Brain pericyte (primary cell): ENCODE measurements at regions not wholly inside any gene's neighbourhood (a gene's known extent, or its start where the extent isn't known, plus 50 kb on each side); places are given as distances from the start of the nearest gene placed in this dataset.
"Not testable (repeated sequence)": the region's sequence is repeated elsewhere in the genome, so short reads cannot be mapped to it uniquely, and the experiment has no call there.

Source experiments
- DNase-seq: peaks from one replicate; pipeline ENCODE4 v3.0.0-alpha.2; 2012; ENCODE audit warnings: low read depth, low spot score

- no peak for DNase-seq
Observed at GRCh38 chr20:4358552-4358951, 109.5 kb upstream of the ADRA1D start.

- no peak for DNase-seq
Observed at GRCh38 chr20:4352348-4352747, 103.3 kb upstream of the ADRA1D start.

DNA sequence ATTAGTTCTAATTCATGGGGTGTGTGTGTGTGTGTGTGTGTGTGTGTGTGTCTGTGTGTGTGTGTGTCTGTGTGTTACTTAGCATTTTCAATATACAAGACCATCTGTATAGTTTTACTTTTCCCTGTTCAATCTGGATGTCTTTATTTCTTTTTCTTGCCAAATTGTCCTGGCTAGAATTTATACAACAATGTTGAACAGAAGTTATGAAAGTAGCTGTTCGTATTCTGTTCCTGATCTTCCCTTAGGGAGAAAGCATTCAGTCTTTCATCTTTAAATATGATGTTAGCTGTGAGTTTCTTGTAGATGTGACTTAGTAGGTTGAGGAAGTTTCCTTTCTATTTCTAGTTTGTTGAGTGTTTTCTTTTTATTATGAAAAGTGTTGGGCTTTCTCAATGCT lies 101.0 kb upstream of the ADRA1D start:
- no peak for DNase-seq

- DNase-seq, result no peak
Observed at GRCh38 chr20:4344670-4345069, 95.6 kb upstream of the ADRA1D start.

DNA sequence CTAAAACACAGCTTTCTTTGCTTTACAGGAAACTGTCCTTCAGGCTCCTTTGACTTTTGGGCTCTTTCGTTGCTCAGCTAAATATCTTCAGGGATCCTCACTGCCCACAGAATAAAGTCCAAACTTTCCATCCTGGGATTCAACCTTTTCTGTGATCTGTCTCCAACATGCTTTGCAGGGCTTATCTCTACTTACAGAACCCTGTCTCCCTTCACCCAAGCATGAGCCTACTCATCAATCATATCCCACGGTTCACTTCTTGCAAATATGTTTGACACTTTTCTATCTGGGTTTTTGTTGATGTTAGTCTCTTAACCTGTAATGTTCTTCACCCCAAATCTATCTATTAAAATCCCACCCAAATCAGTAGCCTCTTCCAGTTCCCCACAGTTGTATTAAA lies 93.5 kb upstream of the ADRA1D start:
- no peak for DNase-seq

GRCh38 chr20:4341804-4342485 lies 92.9 kb upstream of the ADRA1D start:
- no peak for DNase-seq

- DNase-seq, result no peak
Observed at GRCh38 chr20:4335722-4336121, 86.6 kb upstream of the ADRA1D start.

DNA sequence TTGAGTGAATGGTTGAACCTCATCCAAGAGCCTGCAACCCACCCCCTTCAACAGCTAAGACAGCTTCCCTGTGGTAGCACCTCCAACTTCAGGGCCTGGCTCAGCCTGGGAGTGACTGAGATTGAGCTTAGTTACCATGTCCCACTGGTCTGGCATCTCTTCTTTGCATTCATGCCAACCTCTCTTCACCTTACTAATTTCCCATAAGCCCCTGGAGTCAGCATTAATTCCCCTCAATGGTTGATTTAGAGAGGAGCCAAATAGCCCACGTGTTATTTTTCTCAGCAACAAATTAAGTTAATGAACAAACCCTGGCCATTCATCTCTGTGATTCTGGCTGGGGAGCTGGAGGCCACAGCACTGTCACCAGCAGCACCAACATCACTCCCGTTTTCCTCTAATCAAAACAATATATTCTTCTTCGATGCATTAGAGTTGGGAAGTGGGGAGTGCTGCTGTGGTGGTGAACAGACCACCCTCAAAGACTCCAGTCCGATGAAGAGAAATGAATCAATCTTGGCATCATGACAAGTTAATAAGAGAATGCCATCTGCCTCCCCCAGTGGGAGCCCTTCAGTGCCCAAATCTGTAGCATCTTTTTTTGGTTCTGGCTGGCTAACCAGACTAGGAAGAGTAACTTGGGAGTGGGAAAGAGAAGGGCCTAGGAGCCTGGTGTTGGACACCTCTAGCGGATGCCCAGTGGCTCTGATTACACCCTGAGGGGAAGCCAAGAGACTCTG lies 83.2 kb upstream of the ADRA1D start:
- no peak for DNase-seq

DNA sequence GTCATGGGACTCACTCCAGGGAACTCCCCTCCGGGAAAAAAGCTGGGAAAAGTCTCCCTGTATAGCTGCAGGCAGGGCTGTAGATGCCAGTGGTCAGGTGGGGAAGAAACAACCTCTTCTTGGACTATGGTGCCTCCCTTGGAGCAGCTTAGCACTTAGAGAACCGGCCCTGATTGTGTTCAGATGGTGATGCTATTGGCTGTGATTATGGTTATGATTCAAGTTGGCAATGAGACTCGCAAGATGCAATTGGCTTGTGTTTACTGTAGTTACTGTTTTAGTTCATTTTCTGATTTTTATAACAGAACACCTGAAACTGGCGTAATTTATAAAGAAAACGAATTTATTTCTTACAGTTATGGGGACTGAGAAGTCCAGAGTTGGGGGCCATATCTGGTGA lies 80.9 kb upstream of the ADRA1D start:
- DNase-seq, result no peak

- no peak for DNase-seq
Observed at GRCh38 chr20:4329232-4329631, 80.1 kb upstream of the ADRA1D start.

DNA sequence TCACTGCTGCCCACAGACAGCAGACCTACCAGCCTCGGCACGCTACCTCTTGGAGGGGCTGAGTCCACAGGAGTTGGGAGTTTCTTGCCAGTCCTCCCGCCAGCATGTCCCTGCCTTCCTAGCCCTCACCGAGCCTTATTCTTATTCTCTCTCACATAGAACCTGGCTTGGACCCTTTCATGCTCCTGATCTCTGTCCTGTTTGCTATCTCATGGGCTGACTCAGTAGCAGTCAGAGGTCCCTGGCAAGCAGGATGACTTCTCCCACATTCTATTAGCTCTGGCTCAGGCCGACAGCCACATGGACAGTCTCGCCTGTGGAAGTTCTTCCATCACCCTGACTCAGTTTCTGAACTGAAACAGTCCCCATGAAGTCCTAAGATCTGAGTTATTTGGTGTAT lies 79.5 kb upstream of the ADRA1D start:
- no peak for DNase-seq

DNA sequence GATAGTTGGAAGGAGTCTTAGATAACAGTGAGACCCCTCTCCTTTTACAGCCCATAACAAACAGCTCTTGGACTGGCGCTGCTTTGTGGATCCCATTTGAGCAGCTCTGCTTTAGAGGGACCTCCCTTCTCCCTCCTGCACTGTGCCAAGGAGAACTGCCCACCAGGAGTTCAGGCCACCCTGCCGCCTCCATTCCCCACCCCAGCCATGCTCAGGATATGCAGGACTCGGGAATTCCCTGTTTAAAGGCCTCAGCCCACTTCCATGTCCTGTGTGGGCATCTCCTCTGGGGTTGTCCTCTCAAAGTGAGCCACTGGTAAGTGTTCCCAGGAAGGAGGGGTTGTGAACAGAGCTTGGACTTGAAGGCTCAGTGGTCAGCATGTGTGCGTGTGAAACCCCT lies 78.9 kb upstream of the ADRA1D start:
- DNase-seq, result no peak

GRCh38 chr20:4326195-4327065 lies 77.3 kb upstream of the ADRA1D start:
- no peak for DNase-seq

DNA sequence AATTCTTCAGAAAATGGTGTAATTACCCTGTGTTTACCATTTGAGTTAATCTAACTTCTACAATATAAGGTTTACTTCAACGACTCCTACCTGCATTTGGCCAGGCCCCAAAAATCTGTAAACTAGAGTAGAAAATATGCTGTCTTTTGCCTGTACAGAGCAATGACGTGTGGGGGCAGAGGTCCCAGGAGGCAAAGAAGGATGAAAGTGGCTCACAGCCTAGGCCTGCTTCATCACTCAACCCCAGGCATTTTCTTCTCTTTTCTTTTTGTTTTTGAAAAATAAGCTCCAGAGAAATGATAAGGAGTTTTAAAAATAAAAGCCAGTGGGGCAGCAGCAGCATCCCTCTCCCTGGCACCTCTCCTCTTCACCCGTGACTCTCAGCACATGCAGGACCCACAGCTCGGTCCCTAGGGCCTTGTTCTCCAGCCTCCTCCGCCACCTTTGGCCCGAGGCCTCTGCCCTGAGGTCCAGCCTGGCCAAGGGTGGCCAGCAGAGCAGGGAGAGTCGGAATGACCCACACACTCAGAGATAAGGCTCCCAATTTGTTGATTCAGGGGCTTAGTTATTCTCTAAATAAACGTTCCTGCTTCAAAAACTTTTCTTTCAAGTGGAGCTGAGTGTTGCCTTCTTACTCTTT lies 76.6 kb upstream of the ADRA1D start:
- DNase-seq, result no peak

GRCh38 chr20:4324611-4325243 lies 75.6 kb upstream of the ADRA1D start:
- no peak for DNase-seq

DNA sequence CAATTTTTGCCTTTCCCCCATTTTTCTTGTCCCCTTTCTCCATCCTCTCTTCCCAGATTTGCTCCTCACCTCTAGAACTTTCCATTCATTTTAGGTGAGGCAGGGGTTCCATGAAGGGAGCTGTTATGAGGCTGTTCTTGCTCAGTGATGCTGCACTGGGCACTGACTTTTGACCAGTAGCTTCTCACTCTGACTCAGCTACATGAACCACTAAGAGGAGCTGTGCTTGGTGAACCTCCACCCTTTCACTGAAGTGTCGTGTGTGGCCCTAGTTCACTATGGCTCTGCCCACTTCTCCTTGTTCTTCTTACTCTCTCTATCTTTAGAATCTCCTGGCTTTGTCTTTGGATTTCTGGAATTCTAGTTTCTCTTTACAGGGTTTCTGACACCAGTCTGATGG lies 73.4 kb upstream of the ADRA1D start:
- DNase-seq, result no peak

DNA sequence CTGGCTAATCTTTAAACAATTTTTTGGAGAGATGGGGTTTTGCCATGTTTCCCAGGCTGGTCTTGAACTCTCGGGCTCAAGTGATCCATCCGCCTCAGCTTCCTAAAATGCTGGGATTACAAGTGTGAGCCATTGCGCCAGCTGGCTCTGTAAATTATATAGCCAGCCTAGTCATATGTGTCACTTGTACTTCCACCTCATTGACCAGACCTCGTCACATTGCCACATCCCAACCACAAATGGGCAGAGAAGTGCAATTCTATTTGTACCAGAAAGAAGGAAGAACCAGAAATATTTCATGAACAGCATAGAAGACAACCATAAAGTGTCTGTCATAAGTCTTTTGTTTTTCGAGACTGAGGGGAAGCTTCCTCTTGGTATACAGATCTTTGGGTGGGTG lies 71.2 kb upstream of the ADRA1D start:
- no peak for DNase-seq

DNA sequence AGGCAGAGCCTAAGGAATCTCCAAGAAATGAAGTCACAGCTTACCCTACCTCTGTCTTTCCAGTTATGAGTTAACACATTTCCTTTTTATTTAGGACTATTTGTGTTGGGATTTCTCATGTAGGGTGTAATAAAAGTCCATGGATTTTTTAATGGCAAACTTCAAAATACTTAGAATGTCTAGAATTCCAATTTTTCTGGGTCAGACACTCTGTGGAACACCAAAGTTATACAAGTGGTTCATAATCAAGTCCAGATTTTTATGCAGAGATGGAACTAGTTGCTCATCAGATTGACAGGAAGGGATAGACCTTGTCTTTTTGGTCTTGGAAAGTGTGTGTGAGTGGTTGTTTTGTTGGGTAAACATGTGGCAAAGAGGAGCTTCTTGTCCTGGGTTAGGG lies 69.8 kb upstream of the ADRA1D start:
- DNase-seq, result no peak

- DNase-seq, result not testable (repeated sequence)
Observed at GRCh38 chr20:4310616-4311015, 61.5 kb upstream of the ADRA1D start.

DNA sequence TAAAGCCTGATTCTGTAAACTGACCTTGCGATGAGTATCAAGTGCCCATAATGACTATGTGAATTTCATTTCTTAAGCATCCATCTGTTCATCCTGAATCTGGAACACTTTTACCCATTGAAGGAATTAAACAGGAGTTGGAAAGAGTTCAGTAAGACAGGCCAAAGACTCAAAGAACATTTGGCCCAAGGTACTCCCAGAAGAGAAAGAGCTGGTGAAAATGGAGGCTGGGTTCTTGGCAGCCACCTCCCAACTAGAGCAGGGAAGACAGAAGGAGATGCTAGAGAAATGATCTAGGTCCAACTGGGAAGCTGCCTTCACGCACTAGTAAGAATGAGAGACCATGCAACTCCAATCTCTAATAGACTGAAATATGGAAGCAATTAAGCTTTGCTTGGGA lies 57.1 kb upstream of the ADRA1D start:
- no peak for DNase-seq

DNA sequence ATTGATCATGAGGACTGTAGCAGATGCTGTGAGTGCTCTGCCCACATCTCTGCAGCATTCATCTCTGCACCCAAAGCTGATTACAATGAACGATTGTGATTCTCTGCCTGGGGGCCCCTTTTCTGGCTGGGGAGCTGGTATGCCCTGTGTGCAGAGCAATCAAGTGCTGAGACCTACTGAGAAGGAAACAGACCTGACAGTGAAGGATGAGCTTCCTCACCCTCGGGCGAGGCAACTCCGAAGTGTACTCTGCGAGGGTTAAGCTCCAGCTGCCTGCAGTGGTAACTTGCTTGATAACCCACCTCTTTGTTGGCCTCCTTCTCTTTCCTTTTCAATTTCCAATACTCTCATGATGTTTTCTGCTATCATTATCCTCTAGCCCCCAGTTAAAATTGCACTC lies 56.0 kb upstream of the ADRA1D start:
- no peak for DNase-seq

DNA sequence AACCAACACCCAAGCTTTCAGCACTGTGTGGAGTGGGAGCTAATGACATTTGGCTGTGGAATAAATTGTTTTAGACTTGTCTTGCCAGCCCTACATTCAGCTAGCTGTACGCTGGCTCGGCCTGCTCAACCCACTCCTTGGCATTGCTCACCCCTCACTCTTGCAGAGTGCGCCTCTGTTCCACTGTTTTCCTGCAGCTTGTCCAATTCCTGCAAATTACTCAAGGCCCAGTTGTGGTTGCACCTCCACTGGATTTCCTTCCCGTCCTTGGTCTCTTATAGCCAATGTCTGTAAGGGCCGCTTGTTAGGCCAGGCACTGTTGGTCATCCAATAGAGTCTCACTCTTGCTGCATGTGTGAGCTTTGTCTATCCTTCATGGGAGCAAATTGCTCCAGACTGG lies 55.5 kb upstream of the ADRA1D start:
- DNase-seq, result no peak
